NCI-H524 (cell line): ENCODE measurements at regions not wholly inside any gene's neighbourhood (a gene's known extent, or its start where the extent isn't known, plus 50 kb on each side); places are given as distances from the start of the nearest gene placed in this dataset.

Experiments used
- DNase-seq, 2 experiments: peaks; one replicate each; lab custom pipeline; 2025; lab: John Stamatoyannopoulos, UW

DNA sequence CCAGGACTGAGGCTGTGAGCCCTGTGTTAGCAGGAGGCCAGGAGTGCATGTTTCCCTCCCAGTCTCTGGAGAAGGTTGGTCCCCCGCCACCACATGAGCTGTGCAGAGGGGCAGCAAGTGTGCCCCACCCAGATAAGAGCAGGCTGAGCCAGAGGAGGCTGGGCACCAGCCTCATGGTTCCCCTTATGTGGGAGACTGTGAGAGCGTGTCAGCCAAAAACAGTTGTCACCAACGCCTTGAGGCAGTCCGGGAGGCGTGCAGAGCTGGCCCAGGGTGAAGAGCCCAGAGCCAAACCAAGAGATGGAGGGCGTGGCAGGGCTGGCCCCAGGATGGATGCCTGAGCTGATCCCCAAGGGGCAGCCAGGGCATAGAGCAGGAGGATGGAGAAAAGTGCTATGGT is 128.7 kb upstream of the GLI2 start:
- DNase-seq: no peak

GRCh38 chr2:120607506-120607905 is 128.2 kb upstream of the GLI2 start:
- no peak for DNase-seq

DNA sequence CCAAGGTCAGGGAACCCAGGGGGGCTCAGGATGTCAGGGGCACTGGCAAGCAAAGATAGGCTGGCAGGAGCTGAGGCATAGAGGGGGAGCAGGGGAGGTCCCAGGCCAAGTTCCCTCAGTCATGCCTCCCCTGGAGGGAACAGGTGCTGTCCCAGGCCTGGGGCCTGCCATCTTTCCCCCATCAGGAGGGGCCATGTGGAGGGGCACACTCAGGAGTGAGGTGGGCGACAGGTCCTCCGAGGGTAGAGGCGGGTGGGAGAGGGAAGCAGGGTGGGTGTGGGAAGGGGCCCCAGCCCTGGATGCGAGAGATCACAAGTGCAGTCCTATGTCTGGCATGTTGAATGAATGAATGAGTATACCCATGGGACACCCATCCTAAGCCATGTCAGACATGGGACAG is 127.7 kb upstream of the GLI2 start:
- no peak for DNase-seq

GRCh38 chr2:120609826-120610395 is 125.8 kb upstream of the GLI2 start:
- no peak for DNase-seq

- no peak for DNase-seq
Observed at GRCh38 chr2:120611016-120611415, 124.7 kb upstream of the GLI2 start.

DNA sequence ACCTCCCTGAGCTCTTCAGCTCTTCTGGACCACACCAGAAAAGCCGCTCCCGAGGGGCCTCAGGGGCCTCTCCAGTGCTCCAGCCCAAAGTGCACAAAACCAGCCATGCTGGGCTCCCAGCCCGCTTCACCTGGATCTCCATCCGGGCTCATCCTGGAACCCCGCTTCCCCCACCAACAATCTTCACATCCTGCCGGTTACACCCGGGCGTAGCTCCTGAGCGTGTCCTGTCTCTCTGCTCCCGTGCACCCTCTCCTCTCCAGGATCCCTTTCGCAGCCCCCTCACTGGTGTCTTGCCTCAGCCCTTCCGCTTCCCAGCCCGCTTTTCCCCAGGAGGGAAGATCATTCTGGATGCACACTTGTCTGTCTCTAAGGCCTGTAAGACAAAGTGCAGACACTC is 123.7 kb upstream of the GLI2 start:
- no peak for DNase-seq

DNA sequence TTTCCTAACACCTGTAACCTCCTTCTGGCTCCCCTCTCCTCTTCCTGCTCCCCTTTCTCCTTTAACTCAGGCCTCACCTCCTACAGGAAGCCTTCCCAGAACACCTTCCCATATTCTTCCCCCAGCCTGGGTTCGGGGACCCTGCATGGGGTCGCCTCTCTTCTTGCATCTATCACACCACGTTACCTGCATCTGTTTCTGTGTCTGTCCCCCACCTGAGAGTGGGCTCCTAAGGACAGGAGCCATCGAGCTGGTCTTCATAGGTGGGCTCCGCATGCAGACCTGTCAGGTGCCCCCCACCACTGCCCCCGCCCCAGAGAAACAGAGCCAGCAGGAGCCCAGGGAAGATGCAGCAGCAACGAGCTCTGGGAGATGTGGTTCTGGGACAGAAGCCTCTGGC is 123.2 kb upstream of the GLI2 start:
- no peak for DNase-seq

DNA sequence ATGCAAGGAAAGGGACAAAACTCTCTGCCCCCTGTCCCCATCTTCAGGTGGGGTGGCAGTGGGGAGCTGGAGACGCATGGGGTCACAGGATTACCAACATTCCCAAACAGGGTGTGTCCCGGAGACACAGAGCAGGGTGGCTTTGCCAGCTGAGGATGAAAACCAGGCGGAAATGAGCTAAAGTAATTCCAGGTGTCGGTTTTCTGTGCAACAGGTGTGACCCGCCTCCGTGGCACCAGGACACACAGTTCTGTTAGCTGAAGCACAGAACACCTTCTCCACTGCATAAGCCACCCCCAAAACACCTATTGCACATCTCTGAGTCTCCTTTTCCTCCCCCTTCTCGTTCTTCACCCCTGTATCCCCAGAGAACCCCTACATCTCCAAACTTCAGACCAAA is 122.7 kb upstream of the GLI2 start:
- no peak for DNase-seq

- DNase-seq: no peak
Observed at GRCh38 chr2:120613742-120614571, 121.7 kb upstream of the GLI2 start.

DNA sequence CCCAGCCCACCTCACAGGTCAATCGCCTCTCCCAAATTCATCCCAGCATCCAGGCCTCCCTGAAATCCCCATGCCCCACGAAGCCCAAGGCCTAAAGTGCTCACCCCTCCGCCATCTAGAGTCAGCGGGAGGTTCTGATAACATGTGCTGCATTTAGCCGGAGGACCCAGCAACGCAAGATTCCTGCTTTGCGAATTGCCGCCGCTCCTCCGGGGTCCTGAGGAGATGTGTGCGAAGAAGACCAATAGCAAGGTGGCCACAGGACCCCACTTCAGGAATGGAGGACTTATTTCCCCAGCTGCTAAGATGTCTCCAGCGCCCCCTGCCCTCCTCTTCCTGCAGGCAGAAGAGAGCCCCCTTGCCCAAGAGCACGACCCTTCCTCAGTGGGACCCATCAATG is 120.8 kb upstream of the GLI2 start:
- DNase-seq: no peak

- DNase-seq: no peak
Observed at GRCh38 chr2:120616261-120616660, 119.4 kb upstream of the GLI2 start.

DNA sequence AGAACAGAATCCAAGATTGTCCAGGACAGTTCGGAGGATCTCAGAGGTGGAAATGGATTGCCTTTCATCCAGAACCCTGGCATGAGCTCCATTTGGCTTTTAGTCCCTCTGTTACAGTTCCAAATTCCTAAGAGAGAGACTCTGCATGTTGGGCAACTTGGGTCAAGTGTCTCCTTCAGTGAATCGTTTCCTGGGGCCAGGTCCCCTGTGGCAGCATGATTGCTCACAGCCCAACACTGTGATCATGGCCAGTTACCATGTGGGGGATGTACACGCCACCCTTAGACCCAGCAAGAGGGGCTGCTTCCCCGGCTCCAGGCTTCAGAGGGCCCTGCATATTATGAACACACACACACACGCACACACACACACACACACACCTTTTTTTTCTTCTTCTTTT is 118.6 kb upstream of the GLI2 start:
- DNase-seq: no peak

GRCh38 chr2:120618830-120619229 is 116.8 kb upstream of the GLI2 start:
- no peak for DNase-seq

- DNase-seq: no peak
Observed at GRCh38 chr2:120619579-120619978, 116.1 kb upstream of the GLI2 start.

DNA sequence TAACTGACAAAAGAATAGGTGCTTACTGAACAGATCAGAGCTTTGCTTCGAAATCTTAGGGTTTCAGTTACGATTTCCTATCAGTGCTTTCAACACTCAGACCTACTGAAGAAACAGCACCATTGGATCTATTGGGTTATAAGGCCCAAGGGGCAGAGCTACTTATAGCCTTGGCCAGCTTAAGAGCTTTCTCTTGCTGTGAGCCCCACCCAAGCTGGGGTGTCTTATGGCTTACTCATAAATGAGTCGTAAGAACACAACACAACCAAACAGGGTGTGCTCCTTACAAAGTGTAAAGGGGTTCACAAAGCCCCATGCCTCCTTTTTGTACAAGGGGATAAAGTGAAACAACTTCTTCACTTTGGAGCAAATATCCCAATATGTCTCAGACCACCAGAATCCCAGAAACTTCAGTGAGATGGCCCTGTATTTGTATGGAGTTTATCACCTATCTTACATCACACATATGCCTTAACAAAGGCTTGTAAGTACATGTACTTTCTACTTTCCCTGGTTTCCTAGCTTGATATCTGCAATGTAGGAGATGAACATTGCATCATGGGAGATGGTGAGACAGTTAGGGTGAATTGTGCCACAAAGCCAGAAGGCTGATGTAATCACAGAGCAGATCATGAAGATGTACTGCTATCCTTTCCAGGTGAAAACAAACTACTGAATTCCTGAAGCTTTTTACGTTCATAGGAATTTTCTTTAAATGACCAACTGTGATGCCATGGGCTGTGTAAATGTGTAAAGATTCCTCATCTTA is 115.5 kb upstream of the GLI2 start:
- DNase-seq: no peak

- no peak for DNase-seq
Observed at GRCh38 chr2:120622159-120622869, 113.4 kb upstream of the GLI2 start.

- no peak for DNase-seq
Observed at GRCh38 chr2:120622886-120623753, 112.5 kb upstream of the GLI2 start.

GRCh38 chr2:120624061-120624737 is 111.5 kb upstream of the GLI2 start:
- DNase-seq: no peak

- no peak for DNase-seq
Observed at GRCh38 chr2:120624738-120625446, 110.8 kb upstream of the GLI2 start.

DNA sequence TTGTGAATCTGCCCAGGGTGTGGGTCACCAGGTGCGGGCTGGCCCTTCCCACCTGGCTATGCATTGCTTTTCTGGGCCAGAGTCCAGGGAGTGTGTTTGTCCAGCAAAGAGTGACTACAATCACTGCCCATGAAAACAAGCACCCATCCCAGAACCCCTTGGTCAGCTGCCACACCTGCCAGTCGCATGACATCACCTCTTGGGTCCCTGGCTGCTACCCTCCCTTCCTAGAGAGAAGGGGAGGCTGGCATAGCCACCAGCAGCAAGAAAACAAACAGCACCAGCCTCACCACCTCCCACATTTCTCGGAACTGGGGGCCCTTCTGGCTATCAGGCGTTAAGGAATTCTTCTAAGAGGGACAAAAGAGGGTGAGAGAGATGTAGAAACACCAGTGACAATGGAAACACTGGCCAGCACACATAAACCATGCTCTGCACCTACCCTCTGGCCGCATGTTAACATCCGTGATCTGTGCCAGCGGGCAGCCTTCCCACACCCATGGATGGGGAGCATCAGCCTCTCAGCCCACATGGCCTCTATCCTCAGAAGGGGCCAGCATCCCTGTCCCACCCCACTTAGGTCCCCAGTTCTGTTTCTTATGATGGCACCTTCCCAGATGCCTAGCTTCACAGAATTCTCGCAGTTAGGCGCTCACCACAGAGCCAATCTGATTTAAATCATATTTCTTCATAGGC is 109.7 kb upstream of the GLI2 start:
- DNase-seq: no peak
